Skeletal muscle tissue (tissue), 3 donors: ENCODE measurements at regions not wholly inside any gene's neighbourhood (a gene's known extent, or its start where the extent isn't known, plus 50 kb on each side); places are given as distances from the start of the nearest gene placed in this dataset.
"Not testable (repeated sequence)": the region's sequence is repeated elsewhere in the genome, so short reads cannot be mapped to it uniquely, and the experiment has no call there.

Experiments
- H3K27ac ChIP-seq: one replicate; pipeline ENCODE4 v1.7.0; 2013; ENCODE audit warnings: mild to moderate bottlenecking, low read depth, low read length, inconsistent platforms
- H3K27me3 ChIP-seq, 3 donors: one replicate each; pipeline ENCODE4 v1.7.0; 2013; ENCODE audit warnings: low read length in 3 of 3; ENCODE audit not compliant: control insufficient read depth in 3 of 3, insufficient read depth in 3 of 3
- H3K36me3 ChIP-seq, 3 donors: one replicate each; pipeline ENCODE4 v1.7.0; 2013; ENCODE audit warnings: low read length in 3 of 3; ENCODE audit not compliant: control insufficient read depth in 3 of 3, insufficient read depth in 3 of 3
- H3K4me1 ChIP-seq, 3 donors: one replicate each; pipeline ENCODE4 v1.7.0; 2013; ENCODE audit warnings: low read length in 3 of 3, mild to moderate bottlenecking in 3 of 3; ENCODE audit not compliant: control insufficient read depth in 3 of 3, insufficient read depth in 3 of 3
- H3K4me3 ChIP-seq, 3 donors: one replicate each; pipeline ENCODE4 v1.7.0; 2013; ENCODE audit warnings: low read length in 3 of 3
- H3K9ac ChIP-seq, 3 donors: one replicate each; pipeline ENCODE4 v1.7.0; 2013; ENCODE audit warnings: low read length in 3 of 3, mild to moderate bottlenecking in 3 of 3, moderate library complexity in 2 of 3, low read depth in 1 of 3
- H3K9me3 ChIP-seq, 3 donors: one replicate each; pipeline ENCODE4 v1.7.0; 2013; ENCODE audit warnings: low read length in 3 of 3; ENCODE audit not compliant: control insufficient read depth in 3 of 3
- donor health status: Osteomylitis.

GRCh38 chr7:19900118-19900517 is 126.7 kb upstream of the TMEM196 start:
- no peaks in the 10 kb centered on the region for H3K27me3 ChIP-seq
- H3K4me3 ChIP-seq: no peak overlapping the region
- no peaks in the 10 kb centered on the region for H3K9me3 ChIP-seq
- H3K9ac ChIP-seq: no peak overlapping the region
- no peaks in the 10 kb centered on the region for H3K36me3 ChIP-seq
- no peak overlapping the region for H3K27ac ChIP-seq
- no peaks in the 10 kb centered on the region for H3K4me1 ChIP-seq

GRCh38 chr7:19899529-19899928 is 126.1 kb upstream of the TMEM196 start:
- Histone ChIP-seq H3K4me3 (no peak overlapping the region), H3K4me1 (no peaks in the 10 kb centered on the region), H3K36me3 (no peaks in the 10 kb centered on the region), H3K9me3 (no peaks in the 10 kb centered on the region), H3K27me3 (no peaks in the 10 kb centered on the region), H3K9ac (no peak overlapping the region), H3K27ac (no peak overlapping the region)

GRCh38 chr7:19882893-19883292 is 109.5 kb upstream of the TMEM196 start:
- H3K4me1 ChIP-seq, H3K9me3 ChIP-seq, H3K27me3 ChIP-seq, H3K9ac ChIP-seq, H3K4me3 ChIP-seq, H3K36me3 ChIP-seq, H3K27ac ChIP-seq: not testable (repeated sequence)

- Histone ChIP-seq H3K36me3 (no peaks in the 10 kb centered on the region), H3K27ac (no peak overlapping the region), H3K27me3 (no peaks in the 10 kb centered on the region), H3K4me3 (no peak overlapping the region), H3K9me3 (no peaks in the 10 kb centered on the region), H3K9ac (no peak overlapping the region), H3K4me1 (no peaks in the 10 kb centered on the region)
Observed at GRCh38 chr7:19872094-19872493, 98.7 kb upstream of the TMEM196 start.

- Histone ChIP-seq H3K27ac (no peak overlapping the region), H3K9me3 (no peaks in the 10 kb centered on the region)
Observed at GRCh38 chr7:19871102-19871501, 97.7 kb upstream of the TMEM196 start.

GRCh38 chr7:19869979-19870378 is 96.6 kb upstream of the TMEM196 start:
- no peaks in the 10 kb centered on the region for H3K4me1 ChIP-seq
- H3K36me3 ChIP-seq: no peaks in the 10 kb centered on the region
- no peaks in the 10 kb centered on the region for H3K27me3 ChIP-seq
- H3K4me3 ChIP-seq: no peak overlapping the region
- H3K9ac ChIP-seq: no peak overlapping the region
- no peak overlapping the region for H3K27ac ChIP-seq
- no peaks in the 10 kb centered on the region for H3K9me3 ChIP-seq

More at GRCh38 chr7:19871102-19871501, 97.7 kb upstream of the TMEM196 start:
- Histone ChIP-seq H3K4me3 (no peak overlapping the region), H3K27me3 (no peaks in the 10 kb centered on the region), H3K36me3 (no peaks in the 10 kb centered on the region), H3K9ac (no peak overlapping the region), H3K4me1 (no peaks in the 10 kb centered on the region)

GRCh38 chr7:19853261-19853832 is 79.9 kb upstream of the TMEM196 start:
- no peak overlapping the region for H3K4me3 ChIP-seq
- no peak overlapping the region for H3K27ac ChIP-seq
- no peak overlapping the region for H3K9ac ChIP-seq
- no peaks in the 10 kb centered on the region for H3K9me3 ChIP-seq
- H3K27me3 ChIP-seq: no peaks in the 10 kb centered on the region
- no peaks in the 10 kb centered on the region for H3K4me1 ChIP-seq
- H3K36me3 ChIP-seq: no peaks in the 10 kb centered on the region

- no peaks in the 10 kb centered on the region for H3K4me1 ChIP-seq
- H3K27me3 ChIP-seq: no peaks in the 10 kb centered on the region
- no peaks in the 10 kb centered on the region for H3K36me3 ChIP-seq
- H3K4me3 ChIP-seq: no peak overlapping the region
- H3K9me3 ChIP-seq: no peaks in the 10 kb centered on the region
- H3K27ac ChIP-seq: no peak overlapping the region
- no peak overlapping the region for H3K9ac ChIP-seq
Observed at GRCh38 chr7:19852192-19852591, 78.8 kb upstream of the TMEM196 start.

GRCh38 chr7:19851504-19851903 is 78.1 kb upstream of the TMEM196 start:
- Histone ChIP-seq H3K36me3 (no peaks in the 10 kb centered on the region), H3K9ac (no peak overlapping the region), H3K27me3 (no peaks in the 10 kb centered on the region), H3K27ac (no peak overlapping the region), H3K9me3 (no peaks in the 10 kb centered on the region), H3K4me3 (no peak overlapping the region), H3K4me1 (no peaks in the 10 kb centered on the region)

GRCh38 chr7:19834566-19834965 is 61.1 kb upstream of the TMEM196 start:
- Histone ChIP-seq H3K36me3 (no peaks in the 10 kb centered on the region), H3K9ac (no peak overlapping the region), H3K4me3 (no peak overlapping the region), H3K9me3 (no peaks in the 10 kb centered on the region), H3K4me1 (no peaks in the 10 kb centered on the region), H3K27me3 (no peaks in the 10 kb centered on the region), H3K27ac (no peak overlapping the region)

- no peaks in the 10 kb centered on the region for H3K36me3 ChIP-seq
- no peaks in the 10 kb centered on the region for H3K27me3 ChIP-seq
- no peak overlapping the region for H3K4me3 ChIP-seq
- no peaks in the 10 kb centered on the region for H3K4me1 ChIP-seq
- H3K27ac ChIP-seq: no peak overlapping the region
- no peaks in the 10 kb centered on the region for H3K9me3 ChIP-seq
- H3K9ac ChIP-seq: no peak overlapping the region
Observed at GRCh38 chr7:19830604-19831003, 57.2 kb upstream of the TMEM196 start.
